ENCODE measurements at regions not wholly inside any gene's neighbourhood (a gene's known extent, or its start where the extent isn't known, plus 50 kb on each side); places are given as distances from the start of the nearest gene placed in this dataset.

- TF ChIP-seq SP1 (CRISPR knock-in tag; conservative IDR thresholded peaks at IDR 0.05) (no peak), NFYB (CRISPR knock-in tag; conservative IDR thresholded peaks at IDR 0.05; ENCODE audit: low read depth) (no peak), TEAD4 (CRISPR knock-in tag; IDR thresholded peaks at IDR 0.05) (no peak), ATF6 (CRISPR knock-in tag; IDR thresholded peaks at IDR 0.05) (no peak)
- TF ChIP-seq, protein P1, sequence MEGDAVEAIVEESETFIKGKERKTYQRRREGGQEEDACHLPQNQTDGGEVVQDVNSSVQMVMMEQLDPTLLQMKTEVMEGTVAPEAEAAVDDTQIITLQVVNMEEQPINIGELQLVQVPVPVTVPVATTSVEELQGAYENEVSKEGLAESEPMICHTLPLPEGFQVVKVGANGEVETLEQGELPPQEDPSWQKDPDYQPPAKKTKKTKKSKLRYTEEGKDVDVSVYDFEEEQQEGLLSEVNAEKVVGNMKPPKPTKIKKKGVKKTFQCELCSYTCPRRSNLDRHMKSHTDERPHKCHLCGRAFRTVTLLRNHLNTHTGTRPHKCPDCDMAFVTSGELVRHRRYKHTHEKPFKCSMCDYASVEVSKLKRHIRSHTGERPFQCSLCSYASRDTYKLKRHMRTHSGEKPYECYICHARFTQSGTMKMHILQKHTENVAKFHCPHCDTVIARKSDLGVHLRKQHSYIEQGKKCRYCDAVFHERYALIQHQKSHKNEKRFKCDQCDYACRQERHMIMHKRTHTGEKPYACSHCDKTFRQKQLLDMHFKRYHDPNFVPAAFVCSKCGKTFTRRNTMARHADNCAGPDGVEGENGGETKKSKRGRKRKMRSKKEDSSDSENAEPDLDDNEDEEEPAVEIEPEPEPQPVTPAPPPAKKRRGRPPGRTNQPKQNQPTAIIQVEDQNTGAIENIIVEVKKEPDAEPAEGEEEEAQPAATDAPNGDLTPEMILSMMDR (IDR thresholded peaks at IDR 0.05) = no peak
- TF ChIP-seq, protein P2, sequence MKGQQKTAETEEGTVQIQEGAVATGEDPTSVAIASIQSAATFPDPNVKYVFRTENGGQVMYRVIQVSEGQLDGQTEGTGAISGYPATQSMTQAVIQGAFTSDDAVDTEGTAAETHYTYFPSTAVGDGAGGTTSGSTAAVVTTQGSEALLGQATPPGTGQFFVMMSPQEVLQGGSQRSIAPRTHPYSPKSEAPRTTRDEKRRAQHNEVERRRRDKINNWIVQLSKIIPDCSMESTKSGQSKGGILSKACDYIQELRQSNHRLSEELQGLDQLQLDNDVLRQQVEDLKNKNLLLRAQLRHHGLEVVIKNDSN (CRISPR knock-in tag; IDR thresholded peaks at IDR 0.05) = no peak
Measured at GRCh38 chr12:126830778-126831680, 1435.9 kb upstream of the TMEM132C start.
